Effector memory CD8-positive, alpha-beta T cell (primary cell): ENCODE measurements at regions not wholly inside any gene's neighbourhood (a gene's known extent, or its start where the extent isn't known, plus 50 kb on each side); places are given as distances from the start of the nearest gene placed in this dataset.
"Not testable (repeated sequence)": the region's sequence is repeated elsewhere in the genome, so short reads cannot be mapped to it uniquely, and the experiment has no call there.

ENCODE experiments used
- ATAC-seq: fragments of 150-1000 bp; cut with Tn5 transposase; replicated peaks from 2 replicates; pipeline ENCODE4 v1.10.0; 2021; ENCODE audit warnings: mild to moderate bottlenecking, moderate library complexity
- DNase-seq, 3 experiments: peaks; one replicate each; pipeline ENCODE4 v3.0.0; 2021
- H3K27ac Mint-ChIP-seq, 2 donors: one replicate each; pipeline ENCODE4 v1.8.0; 2022; ENCODE audit warnings: mild to moderate bottlenecking in 2 of 2, mixed read lengths in 2 of 2, moderate library complexity in 2 of 2
- H3K27me3 Mint-ChIP-seq, 2 donors: one replicate each; pipeline ENCODE4 v1.8.0; 2022; ENCODE audit warnings: mixed read lengths in 2 of 2
- H3K36me3 Mint-ChIP-seq: one replicate; pipeline ENCODE4 v1.8.0; 2022; ENCODE audit warnings: mild to moderate bottlenecking, moderate library complexity, mixed read lengths; ENCODE audit not compliant: insufficient read depth
- H3K4me1 Mint-ChIP-seq, 2 donors: one replicate each; pipeline ENCODE4 v1.8.0; 2022; ENCODE audit warnings: low read depth in 2 of 2, mixed read lengths in 2 of 2
- H3K4me3 Mint-ChIP-seq, 2 donors: one replicate each; pipeline ENCODE4 v1.8.0; 2022; ENCODE audit warnings: mild to moderate bottlenecking in 2 of 2, mixed read lengths in 2 of 2, moderate library complexity in 2 of 2
- H3K9me3 Mint-ChIP-seq, 2 donors: one replicate each; pipeline ENCODE4 v1.8.0; 2022; ENCODE audit warnings: mixed read lengths in 2 of 2

DNA sequence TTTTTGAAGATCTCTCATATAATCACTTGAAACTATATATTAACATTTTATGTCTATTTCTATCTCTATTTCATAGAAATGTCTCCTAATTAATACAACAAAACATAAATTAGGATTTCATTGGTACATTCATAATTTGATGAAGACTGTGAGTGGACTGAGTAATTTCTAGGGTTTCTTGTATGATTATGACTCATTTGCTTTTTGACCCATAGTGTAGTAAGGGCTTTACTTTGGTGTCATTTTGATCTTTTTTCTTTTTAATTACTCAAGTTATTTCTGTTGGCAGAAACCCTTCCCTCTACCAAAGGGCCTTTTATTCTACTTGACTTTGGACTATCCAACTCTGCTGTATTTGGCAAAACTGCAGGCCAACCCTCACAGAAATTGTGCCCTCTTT, 207.9 kb upstream of the MAGEB16 start:
- Mint-ChIP-seq H3K36me3 (no peaks in the 10 kb centered on the region), H3K27ac (no peak overlapping the region), H3K9me3 (peaks cover 0 to 4% of the 10 kb centered on the region in 2 donors), H3K4me3 (no peak overlapping the region), H3K4me1 (no peaks in the 10 kb centered on the region), H3K27me3 (no peaks in the 10 kb centered on the region)
- DNase-seq (no peak), ATAC-seq (no peak)

DNA sequence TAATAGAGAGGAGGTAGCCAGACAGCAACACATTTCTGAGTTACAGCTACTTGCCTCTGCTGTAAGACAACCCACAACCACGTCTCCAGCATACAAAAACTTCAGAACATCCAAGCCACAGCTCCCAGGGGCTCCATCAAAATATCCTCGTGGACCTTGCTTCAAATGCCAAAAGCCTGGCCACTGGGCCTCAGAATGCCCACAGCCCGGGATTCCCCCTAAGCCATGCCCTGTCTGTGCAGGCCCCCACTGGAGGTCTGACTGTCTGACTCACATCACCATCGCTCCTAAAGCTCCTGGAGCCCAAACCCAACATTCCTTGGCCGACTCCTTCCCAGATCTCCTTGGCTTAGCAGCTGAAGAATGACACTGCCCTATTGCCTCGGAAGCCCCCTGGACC, 186.6 kb upstream of the MAGEB16 start:
- not testable (repeated sequence) for DNase-seq, H3K27me3 Mint-ChIP-seq, H3K27ac Mint-ChIP-seq, H3K4me3 Mint-ChIP-seq, H3K9me3 Mint-ChIP-seq, H3K36me3 Mint-ChIP-seq, ATAC-seq, H3K4me1 Mint-ChIP-seq

DNA sequence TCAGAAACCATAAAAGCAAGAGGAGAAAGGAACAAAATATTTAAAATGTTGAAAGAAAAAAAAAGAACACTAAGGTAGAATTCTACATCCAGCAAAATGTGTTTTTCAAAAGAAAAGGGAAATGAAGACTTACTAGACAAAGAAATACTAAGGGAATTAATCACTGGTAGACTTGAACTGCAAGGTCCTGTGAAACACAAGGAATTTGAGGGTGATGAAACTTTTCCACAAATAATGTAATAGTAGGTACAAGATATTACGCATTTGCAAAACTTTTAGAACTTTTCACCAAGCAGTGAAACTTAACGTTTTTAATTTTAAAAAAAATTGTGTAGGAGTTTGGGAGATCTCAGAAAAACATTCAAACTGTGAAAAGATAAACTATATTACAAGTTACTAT, 180.3 kb upstream of the MAGEB16 start:
- ATAC-seq (no peak), DNase-seq (no peak)
- H3K27me3 Mint-ChIP-seq = no peaks in the 10 kb centered on the region
- H3K9me3 Mint-ChIP-seq = no peaks in the 10 kb centered on the region
- H3K4me3 Mint-ChIP-seq = no peak overlapping the region
- H3K36me3 Mint-ChIP-seq = no peaks in the 10 kb centered on the region
- no peaks in the 10 kb centered on the region for H3K4me1 Mint-ChIP-seq
- no peak overlapping the region for H3K27ac Mint-ChIP-seq

DNA sequence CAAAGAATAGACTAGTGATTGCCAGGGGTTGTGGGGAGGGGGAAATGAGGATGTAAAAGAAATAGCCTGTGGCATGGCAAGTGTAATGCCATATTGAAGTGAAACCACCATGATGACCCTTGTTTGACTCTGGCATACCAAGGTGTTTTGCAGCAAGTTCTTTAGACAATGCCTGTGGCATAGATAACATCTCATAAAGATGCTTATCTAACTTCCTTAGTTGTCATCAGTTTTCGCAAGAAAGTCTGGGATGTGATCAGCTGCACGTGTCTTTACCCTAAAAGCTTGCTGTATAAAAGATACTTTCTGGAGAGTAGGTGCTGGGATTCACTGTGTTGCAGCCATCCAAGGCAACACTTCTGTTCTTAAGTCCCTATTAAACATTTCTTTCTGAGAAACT, 176.1 kb upstream of the MAGEB16 start:
- Mint-ChIP-seq H3K27me3 (no peaks in the 10 kb centered on the region), H3K4me3 (no peak overlapping the region), H3K4me1 (no peaks in the 10 kb centered on the region), H3K9me3 (no peaks in the 10 kb centered on the region), H3K27ac (no peak overlapping the region), H3K36me3 (no peaks in the 10 kb centered on the region)
- DNase-seq = no peak
- ATAC-seq = no peak

DNA sequence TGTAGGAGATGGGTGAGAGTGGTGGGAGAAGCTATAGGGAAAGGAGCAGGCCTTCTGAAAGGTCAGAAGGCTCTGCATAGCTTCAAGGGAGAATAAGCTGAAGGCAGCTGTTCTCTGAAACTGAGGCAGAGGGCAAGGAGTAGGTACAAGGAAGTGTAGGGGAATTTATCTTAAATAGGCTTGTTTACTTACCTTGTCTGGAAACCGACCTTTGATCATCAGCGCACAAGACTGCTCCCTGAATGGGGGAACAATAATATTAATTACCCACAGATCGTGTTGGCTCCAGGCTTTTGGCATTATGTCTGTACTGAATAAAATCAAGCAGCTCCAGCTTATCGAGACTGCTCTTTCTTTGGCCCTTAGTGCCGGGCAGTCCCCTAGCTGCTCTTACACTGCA, 175.5 kb upstream of the MAGEB16 start:
- no peak for ATAC-seq
- Mint-ChIP-seq H3K4me3 (no peak overlapping the region), H3K27ac (no peak overlapping the region), H3K9me3 (no peaks in the 10 kb centered on the region), H3K36me3 (no peaks in the 10 kb centered on the region), H3K4me1 (no peaks in the 10 kb centered on the region), H3K27me3 (no peaks in the 10 kb centered on the region)
- DNase-seq = no peak

DNA sequence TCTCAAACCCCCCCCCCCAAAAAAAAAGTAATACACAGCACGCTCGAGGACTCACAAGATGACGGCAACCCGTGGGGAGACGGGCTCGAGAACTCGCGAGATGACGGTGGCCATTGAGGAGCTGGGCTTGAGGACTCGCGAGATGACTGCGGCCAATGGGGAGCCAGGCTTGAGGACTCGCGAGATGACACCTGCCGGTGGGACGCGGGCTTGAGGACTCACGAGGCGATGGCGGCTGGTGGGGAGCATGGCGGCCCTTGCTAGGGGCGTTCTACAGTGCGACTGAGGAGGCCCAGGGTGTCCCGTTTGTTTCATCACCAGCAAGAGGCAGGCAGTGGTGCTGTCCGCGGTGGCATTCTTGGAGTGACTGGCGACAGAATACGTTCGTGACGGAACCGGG, 172.4 kb upstream of the MAGEB16 start:
- DNase-seq = no peak
- no peaks in the 10 kb centered on the region for H3K36me3 Mint-ChIP-seq
- H3K27ac Mint-ChIP-seq = no peak overlapping the region
- no peaks in the 10 kb centered on the region for H3K27me3 Mint-ChIP-seq
- H3K4me1 Mint-ChIP-seq = no peaks in the 10 kb centered on the region
- H3K9me3 Mint-ChIP-seq = no peaks in the 10 kb centered on the region
- H3K4me3 Mint-ChIP-seq = no peak overlapping the region
- ATAC-seq = no peak

DNA sequence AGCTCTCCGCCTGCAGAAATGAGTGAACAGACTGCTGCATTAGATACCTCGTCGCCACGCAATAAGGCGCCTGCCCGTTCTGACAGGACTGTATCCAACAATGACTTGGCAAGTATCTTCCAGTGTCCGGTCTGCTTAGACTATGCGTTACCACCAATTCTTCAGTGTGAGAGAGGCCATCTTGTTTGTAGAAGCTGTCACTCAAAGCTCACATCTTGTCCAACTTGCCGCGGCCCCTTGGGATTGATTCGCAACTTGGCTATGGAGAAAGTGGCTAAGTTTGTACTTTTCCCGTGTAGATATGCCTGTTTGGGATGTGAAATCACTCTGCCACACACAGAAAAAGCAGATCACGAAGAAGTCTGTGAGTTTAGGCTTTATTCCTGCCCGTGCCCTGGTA, 172.0 kb upstream of the MAGEB16 start:
- DNase-seq (no peak), ATAC-seq (no peak)
- no peaks in the 10 kb centered on the region for H3K9me3 Mint-ChIP-seq
- H3K4me1 Mint-ChIP-seq = no peaks in the 10 kb centered on the region
- H3K27ac Mint-ChIP-seq = no peak overlapping the region
- no peaks in the 10 kb centered on the region for H3K36me3 Mint-ChIP-seq
- H3K4me3 Mint-ChIP-seq = no peak overlapping the region
- no peaks in the 10 kb centered on the region for H3K27me3 Mint-ChIP-seq

DNA sequence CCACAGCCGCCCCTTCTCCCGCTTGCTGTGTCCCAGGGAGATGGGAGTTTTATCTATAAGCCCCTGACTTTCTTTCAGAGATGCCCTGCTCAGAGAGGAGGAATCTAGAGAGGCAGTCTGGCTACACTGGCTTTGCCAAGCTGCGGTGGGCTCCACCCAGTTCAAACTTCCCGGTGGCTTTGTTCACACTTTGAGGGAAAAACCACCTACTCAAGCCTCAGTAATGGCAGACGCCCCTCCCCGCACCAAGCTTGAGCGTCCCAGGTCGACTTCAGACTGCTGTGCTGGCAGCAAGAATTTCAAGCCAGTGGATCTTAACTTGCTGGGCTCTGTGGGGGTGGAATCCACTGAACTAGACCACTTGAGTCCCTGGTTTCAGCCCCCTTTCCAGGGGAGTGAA, 162.2 kb upstream of the MAGEB16 start:
- not testable (repeated sequence) for H3K4me3 Mint-ChIP-seq, H3K4me1 Mint-ChIP-seq, H3K27ac Mint-ChIP-seq, H3K27me3 Mint-ChIP-seq, ATAC-seq, H3K36me3 Mint-ChIP-seq, DNase-seq
- peaks cover 0 to 16% of the 10 kb centered on the region in 2 donors for H3K9me3 Mint-ChIP-seq

DNA sequence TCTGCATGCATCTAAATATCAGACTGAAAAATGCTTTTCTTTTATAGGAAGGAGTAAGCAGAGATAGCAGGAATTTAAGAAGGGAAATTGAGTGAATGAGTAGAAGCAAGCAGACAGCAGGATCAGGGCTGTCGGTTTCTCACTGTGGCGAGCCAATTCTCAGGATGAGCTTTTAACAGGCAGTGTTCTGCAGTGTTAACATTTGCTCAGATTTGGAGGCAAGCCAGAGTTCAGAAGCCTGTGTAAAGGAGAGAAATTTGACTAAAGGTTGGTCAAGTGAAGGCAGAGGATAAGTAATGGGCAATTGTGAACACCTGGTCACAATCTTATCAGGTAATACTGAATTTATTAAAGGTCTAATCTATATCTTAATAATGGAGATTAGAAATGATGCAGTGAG, 133.3 kb upstream of the MAGEB16 start:
- DNase-seq = no peak
- Mint-ChIP-seq H3K9me3 (peaks cover 0 to 7% of the 10 kb centered on the region in 2 donors), H3K4me1 (no peaks in the 10 kb centered on the region), H3K36me3 (no peaks in the 10 kb centered on the region), H3K27me3 (no peaks in the 10 kb centered on the region), H3K4me3 (no peak overlapping the region), H3K27ac (no peak overlapping the region)
- ATAC-seq = no peak

DNA sequence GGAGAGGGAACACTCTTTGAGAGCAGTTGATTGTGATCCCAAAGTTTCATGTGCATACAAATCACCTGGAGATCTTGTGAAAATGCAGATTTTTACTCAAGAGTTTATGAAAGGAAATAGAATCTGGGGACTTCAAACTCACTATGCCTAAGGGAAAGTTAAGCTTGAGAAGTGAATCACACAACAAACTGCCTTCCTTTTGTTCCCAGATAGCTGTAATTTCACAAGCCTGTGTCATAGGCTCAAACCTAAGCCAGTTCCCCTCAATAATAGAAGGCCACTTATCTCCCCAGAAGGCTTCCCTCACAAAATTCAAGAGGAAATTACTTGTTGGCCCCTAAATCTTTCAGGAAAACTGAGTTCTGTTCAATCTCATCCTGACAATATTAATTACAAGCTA, 132.8 kb upstream of the MAGEB16 start:
- ATAC-seq = no peak

DNA sequence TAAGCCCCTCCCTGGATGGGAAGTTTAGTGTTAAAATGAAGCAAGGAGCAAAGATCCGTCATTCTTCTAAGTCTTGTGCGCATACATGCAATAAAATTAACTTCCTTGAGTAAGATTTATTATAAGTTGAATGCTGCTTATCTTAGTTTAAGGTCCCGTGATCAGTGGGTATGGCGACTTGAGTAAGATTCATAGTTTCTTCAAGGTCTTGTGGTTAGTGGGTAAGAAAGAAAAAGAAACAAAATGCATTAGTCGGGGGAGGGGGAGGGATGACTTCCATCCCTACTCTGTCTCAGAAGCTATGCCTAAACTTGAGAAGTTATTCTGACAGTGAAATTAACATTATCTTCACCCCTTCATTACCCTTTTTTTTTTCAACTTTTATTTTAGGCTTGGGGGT, 127.3 kb upstream of the MAGEB16 start:
- no peak for DNase-seq
- H3K4me3 Mint-ChIP-seq = no peak overlapping the region

More for the DNA sequence above, 132.8 kb upstream of the MAGEB16 start:
- DNase-seq = no peak
- no peaks in the 10 kb centered on the region for H3K36me3 Mint-ChIP-seq
- H3K9me3 Mint-ChIP-seq = peaks cover 0 to 7% of the 10 kb centered on the region in 2 donors
- no peak overlapping the region for H3K4me3 Mint-ChIP-seq
- no peak overlapping the region for H3K27ac Mint-ChIP-seq
- H3K4me1 Mint-ChIP-seq = no peaks in the 10 kb centered on the region
- H3K27me3 Mint-ChIP-seq = no peaks in the 10 kb centered on the region

DNA sequence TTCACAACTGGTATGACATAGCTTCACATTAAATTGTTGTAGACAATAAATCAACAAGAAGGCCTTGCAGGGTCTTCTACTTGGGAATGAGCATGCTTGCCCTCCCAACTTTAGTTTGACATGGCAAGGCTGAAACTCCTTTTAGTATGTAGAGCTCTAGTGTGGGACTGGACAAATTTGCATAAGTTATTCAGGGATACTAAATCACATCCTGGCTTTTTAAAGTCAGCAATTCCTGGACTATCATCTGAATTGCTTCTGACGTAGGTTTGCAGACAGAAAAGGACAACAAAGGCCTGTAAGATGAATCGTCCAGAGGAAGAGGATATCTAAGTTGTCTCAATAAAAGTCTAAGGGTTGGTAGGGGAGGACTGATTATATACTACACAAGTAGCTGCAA, 123.0 kb upstream of the MAGEB16 start:
- no peak for ATAC-seq
- Mint-ChIP-seq H3K27ac (no peak overlapping the region), H3K4me3 (no peak overlapping the region)

More for the DNA sequence above, 127.3 kb upstream of the MAGEB16 start:
- Mint-ChIP-seq H3K27me3 (no peaks in the 10 kb centered on the region), H3K4me1 (no peaks in the 10 kb centered on the region), H3K9me3 (peaks cover 0 to 7% of the 10 kb centered on the region in 2 donors), H3K27ac (no peak overlapping the region), H3K36me3 (no peaks in the 10 kb centered on the region)
- ATAC-seq = no peak

DNA sequence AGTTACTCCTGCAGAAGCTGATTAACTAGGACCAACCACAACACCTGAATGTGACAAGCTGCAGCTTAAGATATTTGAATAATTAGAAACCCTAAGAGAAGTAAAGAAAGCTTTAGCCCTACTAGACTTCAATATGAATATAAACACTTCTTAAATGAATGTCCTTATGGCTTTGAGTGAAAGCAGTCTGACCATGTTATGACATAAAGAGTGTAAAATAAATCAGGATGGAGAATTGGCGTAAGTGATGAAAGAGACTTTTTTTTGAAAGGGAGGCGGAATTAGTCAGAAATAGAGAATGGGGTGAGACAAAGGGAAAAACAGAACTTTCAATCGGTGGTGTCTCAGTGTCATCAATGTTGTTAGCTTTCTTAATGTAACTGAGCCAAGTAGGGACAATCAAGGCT, 117.2 kb upstream of the MAGEB16 start:
- no peak for ATAC-seq
- no peak for DNase-seq
- Mint-ChIP-seq H3K4me1 (no peaks in the 10 kb centered on the region), H3K27ac (no peak overlapping the region), H3K27me3 (no peaks in the 10 kb centered on the region), H3K9me3 (peaks cover 3 to 7% of the 10 kb centered on the region in 2 donors), H3K36me3 (no peaks in the 10 kb centered on the region), H3K4me3 (no peak overlapping the region)

More for the DNA sequence above, 123.0 kb upstream of the MAGEB16 start:
- Mint-ChIP-seq H3K36me3 (no peaks in the 10 kb centered on the region), H3K27me3 (no peaks in the 10 kb centered on the region), H3K4me1 (no peaks in the 10 kb centered on the region), H3K9me3 (no peaks in the 10 kb centered on the region)
- DNase-seq = no peak

DNA sequence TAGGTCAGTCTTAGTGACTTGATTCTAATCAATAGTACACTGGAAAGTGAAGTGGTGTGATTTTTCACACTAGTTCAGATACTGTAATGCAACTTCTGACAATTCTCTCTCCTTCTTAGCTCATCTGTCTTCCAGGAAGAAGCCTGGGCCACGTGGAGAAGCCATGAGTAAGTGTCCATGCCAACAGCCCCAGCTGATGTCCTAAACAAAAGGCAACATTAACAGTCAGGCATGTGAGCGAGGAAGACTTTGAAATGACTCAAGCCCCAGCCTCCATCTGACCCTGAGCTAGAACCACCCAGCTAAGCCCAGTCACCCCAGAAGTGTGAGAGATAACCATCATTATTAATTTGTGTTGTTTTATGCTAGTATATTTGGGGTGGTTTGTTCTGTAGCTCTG, 115.7 kb upstream of the MAGEB16 start:
- DNase-seq (no peak), ATAC-seq (no peak)
- H3K4me1 Mint-ChIP-seq = no peaks in the 10 kb centered on the region
- no peak overlapping the region for H3K27ac Mint-ChIP-seq
- no peak overlapping the region for H3K4me3 Mint-ChIP-seq
- H3K36me3 Mint-ChIP-seq = no peaks in the 10 kb centered on the region
- H3K27me3 Mint-ChIP-seq = no peaks in the 10 kb centered on the region
- peaks cover 3 to 8% of the 10 kb centered on the region in 2 donors for H3K9me3 Mint-ChIP-seq

DNA sequence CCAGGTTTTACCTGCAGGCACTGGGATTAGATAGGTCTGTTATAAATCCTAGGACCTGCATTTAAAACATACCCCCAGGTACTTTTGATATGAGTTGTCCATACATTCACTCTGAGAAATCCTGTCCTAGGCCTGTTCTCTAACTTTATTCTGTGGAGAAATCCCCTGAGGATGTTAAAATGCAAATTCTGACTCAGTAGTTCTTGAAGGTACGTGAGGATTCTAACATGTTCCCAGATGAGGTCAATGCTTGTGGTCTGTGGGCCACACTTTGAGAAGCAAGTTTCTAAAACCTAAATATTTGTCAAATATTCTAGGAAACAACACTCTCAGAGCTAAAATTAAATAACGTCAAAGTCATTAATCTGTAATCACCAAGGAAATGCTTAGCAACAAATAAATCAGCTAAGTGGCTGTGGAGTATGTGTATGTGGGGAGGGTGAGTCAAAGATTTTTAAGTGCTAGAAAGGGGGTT, 101.3 kb upstream of the MAGEB16 start:
- Mint-ChIP-seq H3K27ac (no peak overlapping the region), H3K36me3 (no peaks in the 10 kb centered on the region), H3K4me3 (no peak overlapping the region), H3K9me3 (peaks cover 0 to 1% of the 10 kb centered on the region in 2 donors), H3K4me1 (no peaks in the 10 kb centered on the region), H3K27me3 (no peaks in the 10 kb centered on the region)
- DNase-seq (no peak), ATAC-seq (no peak)
